SJCRH30 (cell line): ENCODE measurements at regions not wholly inside any gene's neighbourhood (a gene's known extent, or its start where the extent isn't known, plus 50 kb on each side); places are given as distances from the start of the nearest gene placed in this dataset.

Experiments
- DNase-seq, 2 experiments: peaks; one replicate each; pipeline ENCODE4 v3.0.0-alpha.2; 2015 to 2020
- H3K27ac ChIP-seq: fragments of 250-450 bp; sonication (Bioruptor Pico); 2 replicates; pipeline ENCODE4 v1.5.1; 2020; ENCODE audit warnings: mild to moderate bottlenecking, moderate library complexity
- H3K27me3 ChIP-seq: fragments of 250-450 bp; sonication (Bioruptor Pico); 2 replicates; pipeline ENCODE4 v1.5.1; 2020; ENCODE audit warnings: mild to moderate bottlenecking, moderate library complexity
- H3K36me3 ChIP-seq: fragments of 250-450 bp; sonication (Bioruptor Pico); 2 replicates; pipeline ENCODE4 v1.5.1; 2020; ENCODE audit warnings: mild to moderate bottlenecking, moderate library complexity
- H3K4me1 ChIP-seq: fragments of 250-450 bp; sonication (Bioruptor Pico); 2 replicates; pipeline ENCODE4 v1.5.1; 2020; ENCODE audit warnings: mild to moderate bottlenecking, moderate library complexity
- H3K4me3 ChIP-seq: fragments of 250-450 bp; sonication (Bioruptor Pico); 2 replicates; pipeline ENCODE4 v1.5.1; 2020; ENCODE audit warnings: mild to moderate bottlenecking, moderate library complexity
- H3K9me3 ChIP-seq: fragments of 250-450 bp; sonication (Bioruptor Pico); replicated peaks from 2 replicates; pipeline ENCODE4 v1.5.1; 2020; ENCODE audit warnings: mild to moderate bottlenecking, moderate library complexity

- H3K27me3 ChIP-seq: no peaks in the 10 kb centered on the region
- no peak for DNase-seq
- no peaks in the 10 kb centered on the region for H3K9me3 ChIP-seq
- no peaks in the 10 kb centered on the region for H3K36me3 ChIP-seq
- H3K4me3 ChIP-seq: no peak overlapping the region
- H3K4me1 ChIP-seq: no peaks in the 10 kb centered on the region
- no peak overlapping the region for H3K27ac ChIP-seq
Measured at GRCh38 chr2:126431136-126431535, 224.8 kb upstream of the GYPC start.

GRCh38 chr2:126436411-126436810 is 219.5 kb upstream of the GYPC start:
- H3K36me3 ChIP-seq: no peaks in the 10 kb centered on the region
- H3K27ac ChIP-seq: no peak overlapping the region
- no peak overlapping the region for H3K4me3 ChIP-seq
- no peaks in the 10 kb centered on the region for H3K4me1 ChIP-seq
- no peaks in the 10 kb centered on the region for H3K27me3 ChIP-seq
- H3K9me3 ChIP-seq: no peaks in the 10 kb centered on the region
- DNase-seq: no peak

- no peak for DNase-seq
- no peak overlapping the region for H3K27ac ChIP-seq
- no peaks in the 10 kb centered on the region for H3K27me3 ChIP-seq
- H3K4me1 ChIP-seq: no peaks in the 10 kb centered on the region
- no peaks in the 10 kb centered on the region for H3K9me3 ChIP-seq
- no peaks in the 10 kb centered on the region for H3K36me3 ChIP-seq
- H3K4me3 ChIP-seq: no peak overlapping the region
Measured at GRCh38 chr2:126437016-126437415, 218.9 kb upstream of the GYPC start.

- Histone ChIP-seq H3K27ac (no peak overlapping the region), H3K36me3 (no peaks in the 10 kb centered on the region)
- DNase-seq: no peak
Measured at GRCh38 chr2:126444512-126444911, 211.4 kb upstream of the GYPC start.

GRCh38 chr2:126446106-126446695 is 209.8 kb upstream of the GYPC start:
- Histone ChIP-seq H3K4me1 (no peaks in the 10 kb centered on the region), H3K9me3 (no peaks in the 10 kb centered on the region), H3K27ac (no peak overlapping the region), H3K27me3 (no peaks in the 10 kb centered on the region), H3K4me3 (no peak overlapping the region), H3K36me3 (no peaks in the 10 kb centered on the region)
- DNase-seq: no peak

More at GRCh38 chr2:126444512-126444911, 211.4 kb upstream of the GYPC start:
- Histone ChIP-seq H3K4me1 (no peaks in the 10 kb centered on the region), H3K27me3 (no peaks in the 10 kb centered on the region), H3K9me3 (no peaks in the 10 kb centered on the region), H3K4me3 (no peak overlapping the region)

GRCh38 chr2:126448611-126449010 is 207.3 kb upstream of the GYPC start:
- Histone ChIP-seq H3K4me1 (no peaks in the 10 kb centered on the region), H3K27ac (no peak overlapping the region), H3K4me3 (no peak overlapping the region), H3K36me3 (no peaks in the 10 kb centered on the region), H3K27me3 (no peaks in the 10 kb centered on the region), H3K9me3 (no peaks in the 10 kb centered on the region)
- DNase-seq: no peak

- H3K4me3 ChIP-seq: no peak overlapping the region
- DNase-seq: no peak
- H3K4me1 ChIP-seq: no peaks in the 10 kb centered on the region
- H3K36me3 ChIP-seq: no peaks in the 10 kb centered on the region
- no peak overlapping the region for H3K27ac ChIP-seq
- no peaks in the 10 kb centered on the region for H3K27me3 ChIP-seq
- H3K9me3 ChIP-seq: no peaks in the 10 kb centered on the region
Measured at GRCh38 chr2:126449677-126450076, 206.3 kb upstream of the GYPC start.

- Histone ChIP-seq H3K4me3 (no peak overlapping the region), H3K4me1 (no peaks in the 10 kb centered on the region), H3K36me3 (no peaks in the 10 kb centered on the region), H3K27ac (no peak overlapping the region), H3K27me3 (no peaks in the 10 kb centered on the region), H3K9me3 (no peaks in the 10 kb centered on the region)
- DNase-seq: no peak
Measured at GRCh38 chr2:126463892-126464674, 191.9 kb upstream of the GYPC start.

GRCh38 chr2:126467367-126468054 is 188.4 kb upstream of the GYPC start:
- Histone ChIP-seq H3K4me1 (no peaks in the 10 kb centered on the region), H3K4me3 (no peak overlapping the region), H3K27me3 (no peaks in the 10 kb centered on the region), H3K27ac (no peak overlapping the region), H3K36me3 (no peaks in the 10 kb centered on the region), H3K9me3 (no peaks in the 10 kb centered on the region)
- no peak for DNase-seq

- no peak for DNase-seq
Measured at GRCh38 chr2:126475031-126475430, 180.9 kb upstream of the GYPC start.

GRCh38 chr2:126476691-126477090 is 179.3 kb upstream of the GYPC start:
- no peak for DNase-seq
- H3K9me3 ChIP-seq: no peaks in the 10 kb centered on the region
- no peaks in the 10 kb centered on the region for H3K27me3 ChIP-seq
- no peak overlapping the region for H3K4me3 ChIP-seq
- H3K27ac ChIP-seq: no peak overlapping the region
- no peaks in the 10 kb centered on the region for H3K4me1 ChIP-seq
- no peaks in the 10 kb centered on the region for H3K36me3 ChIP-seq

More at GRCh38 chr2:126475031-126475430, 180.9 kb upstream of the GYPC start:
- H3K4me3 ChIP-seq: no peak overlapping the region
- H3K36me3 ChIP-seq: no peaks in the 10 kb centered on the region
- H3K4me1 ChIP-seq: no peaks in the 10 kb centered on the region
- H3K27ac ChIP-seq: no peak overlapping the region
- H3K27me3 ChIP-seq: no peaks in the 10 kb centered on the region
- H3K9me3 ChIP-seq: no peaks in the 10 kb centered on the region

GRCh38 chr2:126480033-126480432 is 175.9 kb upstream of the GYPC start:
- H3K27ac ChIP-seq: no peak overlapping the region
- no peak overlapping the region for H3K4me3 ChIP-seq
- no peaks in the 10 kb centered on the region for H3K4me1 ChIP-seq
- DNase-seq: no peak
- H3K9me3 ChIP-seq: no peaks in the 10 kb centered on the region
- H3K36me3 ChIP-seq: no peaks in the 10 kb centered on the region
- no peaks in the 10 kb centered on the region for H3K27me3 ChIP-seq

GRCh38 chr2:126482582-126483464 is 173.1 kb upstream of the GYPC start:
- Histone ChIP-seq H3K36me3 (no peaks in the 10 kb centered on the region), H3K9me3 (no peaks in the 10 kb centered on the region), H3K27ac (no peak overlapping the region), H3K4me1 (no peaks in the 10 kb centered on the region), H3K27me3 (no peaks in the 10 kb centered on the region), H3K4me3 (no peak overlapping the region)
- peak; percentile 10 to 25 for DNase-seq

GRCh38 chr2:126494593-126494992 is 161.4 kb upstream of the GYPC start:
- H3K9me3 ChIP-seq: no peaks in the 10 kb centered on the region
- no peaks in the 10 kb centered on the region for H3K4me1 ChIP-seq
- H3K4me3 ChIP-seq: no peak overlapping the region
- no peak for DNase-seq
- H3K36me3 ChIP-seq: no peaks in the 10 kb centered on the region
- no peaks in the 10 kb centered on the region for H3K27me3 ChIP-seq
- no peak overlapping the region for H3K27ac ChIP-seq

GRCh38 chr2:126495189-126495588 is 160.8 kb upstream of the GYPC start:
- Histone ChIP-seq H3K27ac (no peak overlapping the region), H3K9me3 (no peaks in the 10 kb centered on the region), H3K27me3 (no peaks in the 10 kb centered on the region), H3K36me3 (no peaks in the 10 kb centered on the region), H3K4me1 (no peaks in the 10 kb centered on the region), H3K4me3 (no peak overlapping the region)
- DNase-seq: no peak
